ENCODE measurements at regions not wholly inside any gene's neighbourhood (a gene's known extent, or its start where the extent isn't known, plus 50 kb on each side); places are given as distances from the start of the nearest gene placed in this dataset.

- Histone ChIP-seq H2AFZ (no peak overlapping the region), H3K4me3 (no peak overlapping the region), H3K36me3 (ENCODE audit: insufficient read depth) (no peaks in the 10 kb centered on the region), H3K9me2 (ENCODE audit: insufficient read depth) (no peaks in the 10 kb centered on the region), H3F3A (replicated peaks; ENCODE audit: low read depth) (no peaks in the 10 kb centered on the region), H3K27me3 (ENCODE audit: insufficient read depth) (no peaks in the 10 kb centered on the region), H3K4me1 (ENCODE audit: insufficient read depth) (no peaks in the 10 kb centered on the region), H3K27ac (ENCODE audit: low read depth) (no peak overlapping the region), H4K20me1 (replicated peaks; ENCODE audit: insufficient read depth) (no peaks in the 10 kb centered on the region), H3K79me2 (replicated peaks; ENCODE audit: insufficient read depth) (no peaks in the 10 kb centered on the region), H3K4me2 (no peak overlapping the region)
- DNase-seq (ENCODE audit: low spot score) (no peak), ATAC-seq (no peak)
- Mint-ChIP-seq H3K4me3 (no peak overlapping the region), H3K9me3 (peaks cover 93% of the 10 kb centered on the region), H3K4me1 (no peaks in the 10 kb centered on the region), H3K27ac (no peak overlapping the region), H3K36me3 (ENCODE audit: low read depth) (peaks cover 20% of the 10 kb centered on the region), H3K27me3 (ENCODE audit: insufficient read depth, low read depth, poor library complexity) (peaks cover 1% of the 10 kb centered on the region)
- no peak for TF ChIP-seq JUNB (IDR thresholded peaks at IDR 0.05; ENCODE audit: unreplicated experiment)
- no peak for TF ChIP-seq EZH2 (IDR thresholded peaks at IDR 0.05; ENCODE audit: low read depth, unreplicated experiment)
- no peak for TF ChIP-seq NANOG (IDR thresholded peaks at IDR 0.05; ENCODE audit: borderline replicate concordance)
- no peak for TF ChIP-seq ETS1 (IDR thresholded peaks at IDR 0.05)
- TF ChIP-seq ZNF462 (CRISPR knock-in tag; IDR thresholded peaks at IDR 0.05), result no peak
- TF ChIP-seq POLR2AphosphoS5 (IDR thresholded peaks at IDR 0.05; ENCODE audit: low read depth), result no peak
These were observed 347.6 kb downstream of the TCERG1L start for GRCh38 chr10:130963786-130964522.

Data from GM23338 (cell line).